A673 (cell line): ENCODE measurements at regions not wholly inside any gene's neighbourhood (a gene's known extent, or its start where the extent isn't known, plus 50 kb on each side); places are given as distances from the start of the nearest gene placed in this dataset.

Source experiments
- BruUV-seq: library from RNA; stranded (reverse); fragments of 400-500 nt; replicated peaks from 2 replicates; lab custom pipeline; 2021; lab: Mats Ljungman, UMichigan
- CTCF ChIA-PET: fragments of 300-600 bp; sonication (Branson Sonifier 250); formaldehyde crosslinking; loops from one replicate; lab custom pipeline; 2022; ENCODE audit warnings: antibody characterized with exemption; lab: Charles Lee
- POLR2A ChIA-PET: fragments of 300-600 bp; sonication (Branson Sonifier 250); formaldehyde crosslinking; loops from one replicate; lab custom pipeline; 2022; ENCODE audit warnings: antibody characterized with exemption; ENCODE audit not compliant: low non-redundant PET; lab: Charles Lee
- DNase-seq: peaks from one replicate; pipeline ENCODE4 v3.0.0-alpha.2; 2015; ENCODE audit warnings: low spot score
- H3K27ac ChIP-seq: fragments of 200-600 bp; sonication (generic); 2 replicates; pipeline ENCODE4 v1.5.1; 2016; ENCODE audit warnings: mixed run types, low read depth, mild to moderate bottlenecking, mixed read lengths, antibody characterized with exemption, low read length; ENCODE audit not compliant: poor library complexity, severe bottlenecking
- H3K27me3 ChIP-seq: fragments of 200-600 bp; sonication (generic); replicated peaks from 2 replicates; pipeline ENCODE4 v1.6.1; 2017; ENCODE audit warnings: mixed run types, low read depth, mild to moderate bottlenecking, mixed read lengths, antibody characterized with exemption, low read length; ENCODE audit not compliant: insufficient read depth, poor library complexity
- H3K36me3 ChIP-seq: fragments of 200-600 bp; sonication (generic); 2 replicates; pipeline ENCODE4 v1.6.1; 2016; ENCODE audit warnings: mixed run types, mild to moderate bottlenecking, mixed read lengths, antibody characterized with exemption, low read length; ENCODE audit not compliant: insufficient read depth, poor library complexity, severe bottlenecking
- H3K4me1 ChIP-seq: fragments of 200-600 bp; sonication (generic); 2 replicates; pipeline ENCODE4 v1.6.1; 2017; ENCODE audit warnings: mixed run types, mild to moderate bottlenecking, mixed read lengths, antibody characterized with exemption, low read length; ENCODE audit not compliant: insufficient read depth, poor library complexity, severe bottlenecking
- H3K4me3 ChIP-seq: fragments of 200-600 bp; sonication (generic); 2 replicates; pipeline ENCODE4 v1.5.1; 2016; ENCODE audit warnings: low read depth, mixed run types, mild to moderate bottlenecking, mixed read lengths, low read length; ENCODE audit not compliant: poor library complexity, severe bottlenecking
- H3K9me3 ChIP-seq: fragments of 200-600 bp; sonication (generic); 2 replicates; pipeline ENCODE4 v1.6.1; 2016; ENCODE audit warnings: mixed run types, low read depth, mild to moderate bottlenecking, mixed read lengths, antibody characterized with exemption, low read length; ENCODE audit not compliant: poor library complexity, severe bottlenecking
- EZH2 ChIP-seq: fragments of 200-600 bp; sonication (generic); IDR thresholded peaks from 2 replicates; pipeline ENCODE4 v1.6.1; 2017; ENCODE audit warnings: borderline replicate concordance, low read depth, mild to moderate bottlenecking, mixed read lengths, antibody characterized with exemption, low read length; ENCODE audit not compliant: poor library complexity, severe bottlenecking
- intact Hi-C: fragments of 100-400 bp; cut with micrococcal nuclease; formaldehyde crosslinking; loops from one replicate; pipeline ENCODE4 v1.10.0; 2022; ENCODE audit not compliant: unreplicated experiment
- TF ChIP-seq, protein P1 (sequence below): fragments of 300-800, 200-600 bp; sonication (generic); conservative IDR thresholded peaks from 2 replicates; pipeline ENCODE4 v1.5.1; 2017; ENCODE audit warnings: low read depth, mild to moderate bottlenecking, antibody characterized with exemption, low read length, moderate library complexity, mixed read lengths

DNA sequence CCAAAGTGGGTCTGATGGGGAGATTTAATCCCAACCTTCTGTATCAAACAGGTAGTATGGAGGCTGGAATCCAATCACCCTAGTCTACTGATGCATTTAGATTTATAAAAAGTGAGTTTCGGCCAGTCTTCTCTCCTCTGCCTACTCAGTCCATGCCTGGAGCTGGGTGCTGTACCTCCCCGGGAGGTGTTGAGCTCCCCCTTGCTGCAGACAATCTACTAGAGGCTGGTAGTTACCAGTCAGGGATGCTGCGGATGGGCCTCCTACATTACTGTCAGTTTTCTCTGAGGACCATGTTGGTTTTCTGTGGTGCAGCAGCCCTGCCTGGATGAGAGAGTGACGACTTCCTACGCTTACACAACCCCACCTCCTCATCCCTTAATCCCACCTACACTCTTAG, 118.6 kb upstream of the CELF4 start:
- Histone ChIP-seq H3K9me3 (no peaks in the 10 kb centered on the region), H3K4me1 (no peaks in the 10 kb centered on the region), H3K4me3 (no peak overlapping the region), H3K27ac (no peak overlapping the region), H3K36me3 (no peaks in the 10 kb centered on the region), H3K27me3 (no peaks in the 10 kb centered on the region)
- TF ChIP-seq, protein P1, sequence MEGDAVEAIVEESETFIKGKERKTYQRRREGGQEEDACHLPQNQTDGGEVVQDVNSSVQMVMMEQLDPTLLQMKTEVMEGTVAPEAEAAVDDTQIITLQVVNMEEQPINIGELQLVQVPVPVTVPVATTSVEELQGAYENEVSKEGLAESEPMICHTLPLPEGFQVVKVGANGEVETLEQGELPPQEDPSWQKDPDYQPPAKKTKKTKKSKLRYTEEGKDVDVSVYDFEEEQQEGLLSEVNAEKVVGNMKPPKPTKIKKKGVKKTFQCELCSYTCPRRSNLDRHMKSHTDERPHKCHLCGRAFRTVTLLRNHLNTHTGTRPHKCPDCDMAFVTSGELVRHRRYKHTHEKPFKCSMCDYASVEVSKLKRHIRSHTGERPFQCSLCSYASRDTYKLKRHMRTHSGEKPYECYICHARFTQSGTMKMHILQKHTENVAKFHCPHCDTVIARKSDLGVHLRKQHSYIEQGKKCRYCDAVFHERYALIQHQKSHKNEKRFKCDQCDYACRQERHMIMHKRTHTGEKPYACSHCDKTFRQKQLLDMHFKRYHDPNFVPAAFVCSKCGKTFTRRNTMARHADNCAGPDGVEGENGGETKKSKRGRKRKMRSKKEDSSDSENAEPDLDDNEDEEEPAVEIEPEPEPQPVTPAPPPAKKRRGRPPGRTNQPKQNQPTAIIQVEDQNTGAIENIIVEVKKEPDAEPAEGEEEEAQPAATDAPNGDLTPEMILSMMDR = no peak
- no peak for TF ChIP-seq EZH2
- BruUV-seq = no TSS peak
- POLR2A ChIA-PET = no interaction called here
- intact Hi-C loops = no loop called here
- no peak for DNase-seq
- CTCF ChIA-PET = no interaction called here

DNA sequence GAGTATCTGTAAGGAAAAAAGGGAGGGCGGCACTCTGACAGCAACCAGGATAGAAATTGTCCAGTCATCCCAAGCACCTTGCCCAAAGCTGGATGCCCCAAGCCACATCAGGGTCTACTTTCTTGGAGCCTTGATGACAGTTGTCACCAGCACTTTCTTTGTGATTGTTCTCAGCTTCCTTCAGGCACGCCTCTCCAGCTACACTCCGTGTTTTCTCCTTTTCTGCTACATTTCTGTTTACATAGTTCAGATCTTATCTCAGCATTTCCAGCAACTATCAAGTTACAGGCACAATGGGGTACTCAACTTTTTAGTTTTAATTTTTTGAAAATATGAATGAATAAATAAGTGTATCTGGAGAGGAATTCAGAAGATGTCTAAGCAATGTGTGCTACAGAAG, 115.3 kb upstream of the CELF4 start:
- H3K27ac ChIP-seq = no peak overlapping the region
- H3K36me3 ChIP-seq = no peaks in the 10 kb centered on the region
- TF ChIP-seq, protein P1 = no peak
- no peak for TF ChIP-seq EZH2
- no peaks in the 10 kb centered on the region for H3K9me3 ChIP-seq
- no TSS peak for BruUV-seq
- H3K4me3 ChIP-seq = no peak overlapping the region
- POLR2A ChIA-PET = no interaction called here
- CTCF ChIA-PET = no interaction called here
- intact Hi-C loops = no loop called here
- no peak for DNase-seq
- H3K27me3 ChIP-seq = peaks cover 3% of the 10 kb centered on the region
- H3K4me1 ChIP-seq = no peaks in the 10 kb centered on the region

DNA sequence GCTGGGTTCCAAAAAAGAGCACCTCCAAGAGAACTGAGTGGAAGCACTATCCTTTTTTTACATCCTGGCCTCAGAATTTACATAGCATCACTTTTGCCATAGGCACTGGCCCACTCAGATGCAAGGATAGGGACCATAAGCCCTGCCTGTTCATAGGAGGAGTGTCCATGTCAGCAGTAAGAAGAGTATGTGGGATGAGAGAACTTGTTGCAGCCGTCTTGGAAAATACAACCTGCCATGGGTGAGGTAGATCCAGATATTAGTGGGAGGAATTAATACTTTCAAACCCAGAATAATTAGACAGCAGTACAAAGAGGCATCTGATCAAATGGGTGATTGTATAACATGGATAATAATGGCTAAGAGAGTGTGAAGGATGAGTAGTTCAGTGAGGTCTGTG, 110.7 kb upstream of the CELF4 start:
- no peak for TF ChIP-seq EZH2
- TF ChIP-seq, protein P1 = no peak
- DNase-seq = no peak
- Histone ChIP-seq H3K36me3 (no peaks in the 10 kb centered on the region), H3K4me3 (no peak overlapping the region), H3K4me1 (no peaks in the 10 kb centered on the region), H3K27me3 (peaks cover 3% of the 10 kb centered on the region), H3K9me3 (no peaks in the 10 kb centered on the region), H3K27ac (no peak overlapping the region)
- no TSS peak for BruUV-seq
- ChIA-PET POLR2A (no interaction called here), CTCF (no interaction called here)
- intact Hi-C loops = no loop called here
